Activated CD8-positive, alpha-beta T cell treated with anti-CD3 and anti-CD28 coated beads for 36 hours (primary cell): ENCODE measurements at regions not wholly inside any gene's neighbourhood (a gene's known extent, or its start where the extent isn't known, plus 50 kb on each side); places are given as distances from the start of the nearest gene placed in this dataset.

Source experiments
- ATAC-seq: fragments of 200-7000 bp; cut with Tn5 transposase; one replicate; pipeline ENCODE4 v1.10.0; 2021; ENCODE audit warnings: mild to moderate bottlenecking, moderate library complexity
- CTCF ChIA-PET: fragments of 350-600 bp; sonication (Branson Sonifier 250); formaldehyde crosslinking; loops from one replicate; lab custom pipeline; 2021; ENCODE audit warnings: antibody characterized with exemption; lab: Charles Lee
- POLR2A ChIA-PET: fragments of 350-600 bp; sonication (Branson Sonifier 250); formaldehyde crosslinking; loops from one replicate; lab custom pipeline; 2021; ENCODE audit warnings: antibody characterized with exemption; lab: Charles Lee
- DNase-seq: peaks from one replicate; pipeline ENCODE4 v3.0.0-alpha.2; 2020
- H3K27ac Mint-ChIP-seq: one replicate; pipeline ENCODE4 v1.8.0; 2021; ENCODE audit warnings: mild to moderate bottlenecking, mixed read lengths
- H3K27me3 Mint-ChIP-seq: one replicate; pipeline ENCODE4 v1.8.0; 2021; ENCODE audit warnings: mixed read lengths
- H3K36me3 Mint-ChIP-seq: one replicate; pipeline ENCODE4 v1.8.0; 2021; ENCODE audit warnings: low read depth, mixed read lengths
- H3K4me1 Mint-ChIP-seq: one replicate; pipeline ENCODE4 v1.8.0; 2021; ENCODE audit warnings: low read depth, mixed read lengths
- H3K4me3 Mint-ChIP-seq: one replicate; pipeline ENCODE4 v1.8.0; 2021; ENCODE audit warnings: mild to moderate bottlenecking, moderate library complexity, mixed read lengths
- H3K9me3 Mint-ChIP-seq: one replicate; pipeline ENCODE4 v1.8.0; 2021; ENCODE audit warnings: mixed read lengths
- intact Hi-C: fragments of 100-400 bp; cut with micrococcal nuclease; formaldehyde crosslinking; loops from one replicate; pipeline ENCODE4 v1.10.0; 2022
- TF ChIP-seq, protein P1 (sequence below): fragments of 200-600 bp; IDR thresholded peaks from one replicate; pipeline ENCODE4 v1.8.0; 2022; ENCODE audit warnings: antibody characterized with exemption, mild to moderate bottlenecking

DNA sequence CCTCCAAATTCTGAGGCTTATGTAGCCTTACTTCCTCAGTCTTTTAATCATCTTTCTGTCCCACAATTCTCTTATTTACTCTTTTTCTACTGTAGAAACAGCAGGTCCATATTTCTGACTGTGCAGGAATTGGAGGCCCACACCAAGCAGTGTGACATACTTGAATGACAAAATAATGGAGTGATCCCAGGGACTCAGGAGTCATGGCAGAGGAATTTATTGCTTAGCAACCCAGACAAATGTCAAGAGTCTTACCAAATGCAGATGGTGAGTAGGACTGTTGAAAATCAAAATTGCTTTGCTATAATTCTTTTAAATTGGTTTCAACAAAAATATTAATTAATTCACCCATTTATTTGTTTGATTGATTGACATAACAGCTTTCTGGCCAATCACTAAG, 59.9 kb downstream of the HTR1B start:
- ChIA-PET POLR2A (no interaction called here), CTCF (no interaction called here)
- Mint-ChIP-seq H3K27ac (no peak overlapping the region), H3K27me3 (no peaks in the 10 kb centered on the region), H3K4me1 (no peaks in the 10 kb centered on the region), H3K36me3 (no peaks in the 10 kb centered on the region), H3K9me3 (peaks cover 2% of the 10 kb centered on the region), H3K4me3 (no peak overlapping the region)
- TF ChIP-seq, protein P1, sequence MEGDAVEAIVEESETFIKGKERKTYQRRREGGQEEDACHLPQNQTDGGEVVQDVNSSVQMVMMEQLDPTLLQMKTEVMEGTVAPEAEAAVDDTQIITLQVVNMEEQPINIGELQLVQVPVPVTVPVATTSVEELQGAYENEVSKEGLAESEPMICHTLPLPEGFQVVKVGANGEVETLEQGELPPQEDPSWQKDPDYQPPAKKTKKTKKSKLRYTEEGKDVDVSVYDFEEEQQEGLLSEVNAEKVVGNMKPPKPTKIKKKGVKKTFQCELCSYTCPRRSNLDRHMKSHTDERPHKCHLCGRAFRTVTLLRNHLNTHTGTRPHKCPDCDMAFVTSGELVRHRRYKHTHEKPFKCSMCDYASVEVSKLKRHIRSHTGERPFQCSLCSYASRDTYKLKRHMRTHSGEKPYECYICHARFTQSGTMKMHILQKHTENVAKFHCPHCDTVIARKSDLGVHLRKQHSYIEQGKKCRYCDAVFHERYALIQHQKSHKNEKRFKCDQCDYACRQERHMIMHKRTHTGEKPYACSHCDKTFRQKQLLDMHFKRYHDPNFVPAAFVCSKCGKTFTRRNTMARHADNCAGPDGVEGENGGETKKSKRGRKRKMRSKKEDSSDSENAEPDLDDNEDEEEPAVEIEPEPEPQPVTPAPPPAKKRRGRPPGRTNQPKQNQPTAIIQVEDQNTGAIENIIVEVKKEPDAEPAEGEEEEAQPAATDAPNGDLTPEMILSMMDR: no peak
- ATAC-seq (no peak), DNase-seq (no peak)
- intact Hi-C loops: no loop called here

- DNase-seq: no peak
- Mint-ChIP-seq H3K27ac (no peak overlapping the region), H3K9me3 (no peaks in the 10 kb centered on the region), H3K4me3 (no peak overlapping the region), H3K27me3 (no peaks in the 10 kb centered on the region), H3K36me3 (no peaks in the 10 kb centered on the region), H3K4me1 (no peaks in the 10 kb centered on the region)
- no peak for ATAC-seq
- intact Hi-C loops: no loop called here
- TF ChIP-seq, protein P1: no peak
- CTCF ChIA-PET: no interaction called here
- POLR2A ChIA-PET: no interaction called here
Observed at GRCh38 chr6:77401231-77401630, 62.1 kb downstream of the HTR1B start.

DNA sequence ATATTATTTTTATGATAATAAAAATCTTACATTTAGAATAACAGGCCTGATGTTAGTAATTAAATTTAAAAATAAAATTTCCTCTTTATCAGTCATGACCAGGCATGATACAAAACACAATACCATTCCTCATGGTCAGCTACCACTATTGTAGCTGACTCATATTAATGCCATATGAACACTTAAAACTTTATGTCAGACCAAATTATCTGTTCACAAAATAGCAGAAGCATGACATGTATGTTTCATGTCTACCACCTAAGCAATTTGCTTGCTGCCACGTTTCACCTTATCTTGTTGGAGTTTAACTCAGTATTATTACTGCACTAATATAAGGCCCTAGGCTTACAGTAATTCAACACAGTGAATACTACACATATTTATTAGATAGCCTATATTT, 65.7 kb downstream of the HTR1B start:
- Mint-ChIP-seq H3K9me3 (no peaks in the 10 kb centered on the region), H3K27ac (no peak overlapping the region), H3K36me3 (no peaks in the 10 kb centered on the region), H3K27me3 (no peaks in the 10 kb centered on the region), H3K4me1 (no peaks in the 10 kb centered on the region), H3K4me3 (no peak overlapping the region)
- DNase-seq: no peak
- TF ChIP-seq, protein P1: no peak
- ChIA-PET POLR2A (no interaction called here), CTCF (no interaction called here)
- ATAC-seq: no peak
- intact Hi-C loops: no loop called here

DNA sequence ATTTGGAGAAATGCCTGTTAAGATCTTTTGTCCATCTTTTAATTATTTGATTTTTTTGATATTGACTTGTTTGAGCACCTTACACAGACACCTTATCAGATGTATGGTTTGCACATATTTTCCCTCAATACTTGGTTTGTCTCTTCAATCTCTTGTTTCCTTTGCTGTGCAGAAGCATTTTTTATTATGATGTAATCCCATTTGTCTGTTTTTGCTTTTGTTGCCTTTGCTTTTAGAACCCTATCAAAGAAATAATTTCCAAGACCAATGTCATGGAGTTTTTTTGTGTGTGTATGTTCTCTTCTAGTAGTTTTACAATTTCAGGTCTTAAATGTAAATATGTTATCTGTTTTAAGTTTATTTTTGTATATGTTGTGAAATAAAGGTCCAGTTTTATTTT, 73.9 kb downstream of the HTR1B start:
- TF ChIP-seq, protein P1: no peak
- Mint-ChIP-seq H3K27me3 (no peaks in the 10 kb centered on the region), H3K9me3 (no peaks in the 10 kb centered on the region), H3K4me1 (no peaks in the 10 kb centered on the region), H3K4me3 (no peak overlapping the region), H3K36me3 (no peaks in the 10 kb centered on the region), H3K27ac (no peak overlapping the region)
- intact Hi-C loops: no loop called here
- CTCF ChIA-PET: no interaction called here
- POLR2A ChIA-PET: interaction anchor here (0.8 kb wide), 1 partner anchor 23 kb away, joined by 3 read pairs; no protein-coding TSS in a partner anchor
- no peak for ATAC-seq
- DNase-seq: no peak

DNA sequence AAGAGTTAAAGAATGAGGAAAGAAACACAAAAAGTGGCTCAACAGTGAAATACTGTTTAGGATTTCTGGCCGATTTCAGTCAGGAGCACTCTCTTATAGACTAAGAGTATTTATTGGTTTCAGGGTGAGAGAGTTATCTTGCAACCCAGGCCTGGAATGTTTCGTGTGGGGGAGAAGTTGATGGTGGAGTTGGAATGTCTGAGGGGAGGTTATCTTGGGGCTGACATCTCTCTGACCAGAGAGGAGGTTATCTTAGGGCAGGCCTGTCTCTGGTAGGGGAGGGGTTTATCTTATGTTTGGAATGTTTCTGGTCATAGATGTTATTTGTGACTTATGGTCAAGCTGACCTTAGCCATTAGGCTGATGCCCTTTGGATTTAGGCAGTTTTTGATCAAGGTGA, 80.3 kb downstream of the HTR1B start:
- ATAC-seq (no peak), DNase-seq (no peak)
- no peak overlapping the region for H3K4me3 Mint-ChIP-seq
- no peaks in the 10 kb centered on the region for H3K27me3 Mint-ChIP-seq
- H3K36me3 Mint-ChIP-seq: no peaks in the 10 kb centered on the region
- TF ChIP-seq, protein P1: no peak
- H3K4me1 Mint-ChIP-seq: no peaks in the 10 kb centered on the region
- H3K9me3 Mint-ChIP-seq: peaks cover 3% of the 10 kb centered on the region
- ChIA-PET CTCF (no interaction called here), POLR2A (no interaction called here)
- intact Hi-C loops: no loop called here
- H3K27ac Mint-ChIP-seq: no peak overlapping the region
